HG03575 (cell line): ENCODE measurements at regions not wholly inside any gene's neighbourhood (a gene's known extent, or its start where the extent isn't known, plus 50 kb on each side); places are given as distances from the start of the nearest gene placed in this dataset.
"Not testable (repeated sequence)": the region's sequence is repeated elsewhere in the genome, so short reads cannot be mapped to it uniquely, and the experiment has no call there.

Experiments used
- ATAC-seq: cut with Tn5 transposase; IDR thresholded peaks from one replicate; pipeline ENCODE4 v1.9.1; 2021; ENCODE audit not compliant: unreplicated experiment, insufficient number of reproducible peaks, low FRiP score; ENCODE audit errors: extremely low read depth

DNA sequence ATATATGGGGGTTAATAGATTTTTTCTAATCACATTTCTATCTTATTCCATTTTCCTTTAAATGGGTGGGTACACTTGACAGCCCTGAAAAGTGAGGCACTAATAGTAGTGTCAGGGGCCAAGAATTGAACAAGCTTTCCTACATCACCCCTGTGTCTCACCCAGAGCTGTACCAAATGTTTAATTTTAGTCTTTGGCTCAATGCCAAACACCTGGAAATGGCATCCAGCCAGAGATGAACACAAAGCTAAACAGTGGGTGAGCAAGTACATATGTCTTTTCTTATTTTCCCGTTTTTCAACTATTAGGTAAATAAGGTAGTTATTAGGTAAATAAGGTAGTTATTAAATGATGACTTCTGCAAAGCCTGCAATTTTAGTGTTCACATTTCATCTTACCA lies 276.3 kb upstream of the ERBB4 start:
- no peak for ATAC-seq

DNA sequence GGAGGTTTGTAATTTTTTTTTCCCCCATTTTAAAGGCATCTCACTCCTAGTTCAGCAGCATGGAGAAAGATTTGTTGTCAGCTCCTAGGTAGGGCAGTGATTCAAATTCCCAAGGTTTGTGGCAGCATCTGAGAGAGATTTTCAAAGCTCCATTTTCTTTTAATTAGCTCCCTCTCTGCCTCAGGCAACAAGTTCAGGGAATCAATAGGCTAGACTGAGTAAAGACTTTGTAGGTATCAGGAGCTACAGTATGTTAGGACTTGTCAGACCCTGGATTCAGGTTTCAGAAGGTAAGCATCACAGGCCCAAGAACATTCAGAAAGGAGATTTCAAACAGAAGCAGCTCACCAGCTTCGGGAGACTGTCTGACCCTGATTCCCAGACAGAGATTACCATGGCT lies 273.3 kb upstream of the ERBB4 start:
- no peak for ATAC-seq

DNA sequence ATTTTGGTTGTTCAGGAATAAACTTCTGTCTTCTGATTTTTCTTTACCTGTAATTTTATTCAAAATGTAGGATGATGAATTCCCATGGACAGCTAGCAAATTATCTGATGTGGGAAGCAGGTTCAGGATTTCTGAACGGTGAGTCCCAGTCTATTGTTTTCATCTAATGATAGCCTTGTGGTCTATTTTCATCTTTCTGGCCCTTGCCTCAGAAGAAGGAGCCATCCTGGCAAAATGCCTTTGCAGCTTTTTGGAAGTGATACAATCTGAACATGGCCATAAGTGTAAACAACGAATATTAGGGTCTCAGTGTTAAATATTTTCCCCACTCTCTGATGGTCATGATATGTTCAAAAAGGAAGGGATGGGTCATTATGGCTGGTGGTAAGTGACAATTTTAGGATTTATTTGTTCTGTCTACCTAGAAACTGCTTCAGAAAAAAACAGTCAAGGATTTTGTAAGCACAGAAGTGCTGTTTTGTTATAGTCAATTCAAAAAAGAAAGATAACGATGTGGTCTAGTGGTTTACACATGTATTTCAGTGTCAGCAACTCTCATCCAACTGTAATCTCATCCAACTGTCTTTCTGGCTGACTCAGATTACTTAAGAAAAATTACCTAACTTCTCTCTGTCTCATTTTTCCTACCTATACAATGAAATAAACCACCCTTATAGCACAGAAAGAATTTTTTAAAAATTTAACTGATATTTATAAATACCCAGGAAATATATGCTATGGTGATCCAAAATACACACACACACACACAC lies 272.6 kb upstream of the ERBB4 start:
- no peak for ATAC-seq

DNA sequence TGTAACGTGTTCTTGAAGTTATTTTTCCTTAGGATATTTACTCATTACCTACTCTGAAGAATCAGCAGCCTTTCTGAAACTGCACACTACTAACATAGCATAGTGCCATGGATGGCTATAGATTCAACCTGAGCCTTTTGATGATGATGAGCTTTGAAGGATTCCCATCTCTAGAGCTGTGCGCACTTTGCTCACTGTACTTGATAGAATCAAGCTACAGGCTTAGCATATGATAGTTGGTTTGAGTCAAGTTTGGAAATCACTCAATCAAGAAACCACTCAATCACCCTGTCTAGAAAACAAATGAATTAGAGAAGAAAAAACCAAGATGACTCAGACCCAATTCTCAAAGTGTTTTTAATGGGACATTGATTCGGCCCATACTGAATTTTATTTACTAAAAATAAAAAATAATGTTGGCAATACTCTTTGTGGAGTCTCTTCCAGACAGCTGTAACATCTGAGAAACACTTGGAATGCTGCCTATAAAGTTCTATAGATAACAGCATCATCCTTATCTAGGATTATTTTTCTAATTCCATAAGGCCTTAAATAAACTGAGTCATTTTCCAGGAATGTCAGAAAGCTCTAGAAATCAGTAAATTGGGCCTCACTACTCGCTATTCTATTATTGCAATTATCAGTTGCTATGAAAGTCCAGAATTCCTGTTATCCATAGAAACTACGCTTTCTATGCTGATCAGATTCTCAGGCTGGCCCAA lies 259.0 kb upstream of the ERBB4 start:
- ATAC-seq, result no peak

DNA sequence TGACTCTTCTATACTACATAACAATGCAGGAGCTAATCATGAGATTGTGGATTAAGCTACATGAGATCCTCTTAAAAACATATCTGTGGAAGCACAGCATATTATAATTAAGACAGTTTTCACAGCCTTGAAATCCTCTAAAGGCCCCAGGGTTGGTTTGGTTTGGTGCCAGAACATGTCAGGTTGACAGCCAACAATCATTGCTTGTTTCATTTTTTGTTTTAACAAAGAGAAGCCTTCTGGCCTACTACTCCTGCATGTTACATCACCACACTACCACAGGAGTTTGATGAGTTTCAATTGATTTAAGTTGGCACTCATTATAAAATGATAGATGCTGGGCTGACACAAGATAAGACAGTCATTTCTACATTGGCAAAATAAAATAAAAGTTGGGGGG lies 255.9 kb upstream of the ERBB4 start:
- ATAC-seq, result no peak

DNA sequence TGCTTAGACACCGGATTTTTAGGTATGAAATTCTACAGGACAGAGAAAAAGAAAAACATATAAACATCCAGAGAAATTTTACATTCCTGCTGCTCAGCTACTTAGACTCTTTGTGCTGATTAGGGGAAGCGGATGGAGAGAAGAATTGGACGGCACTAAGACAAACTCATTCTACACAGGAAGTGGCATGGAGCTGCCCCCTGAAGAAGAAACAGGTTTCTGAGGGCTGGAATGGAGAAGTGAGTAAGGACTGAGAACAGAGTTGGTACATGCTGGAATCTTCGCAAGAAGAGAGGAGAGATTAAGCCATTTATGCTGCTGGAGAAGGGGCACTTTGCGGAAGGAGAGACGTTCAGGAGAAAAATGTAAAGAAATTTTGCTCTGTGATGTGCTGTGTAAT lies 253.0 kb upstream of the ERBB4 start:
- no peak for ATAC-seq

DNA sequence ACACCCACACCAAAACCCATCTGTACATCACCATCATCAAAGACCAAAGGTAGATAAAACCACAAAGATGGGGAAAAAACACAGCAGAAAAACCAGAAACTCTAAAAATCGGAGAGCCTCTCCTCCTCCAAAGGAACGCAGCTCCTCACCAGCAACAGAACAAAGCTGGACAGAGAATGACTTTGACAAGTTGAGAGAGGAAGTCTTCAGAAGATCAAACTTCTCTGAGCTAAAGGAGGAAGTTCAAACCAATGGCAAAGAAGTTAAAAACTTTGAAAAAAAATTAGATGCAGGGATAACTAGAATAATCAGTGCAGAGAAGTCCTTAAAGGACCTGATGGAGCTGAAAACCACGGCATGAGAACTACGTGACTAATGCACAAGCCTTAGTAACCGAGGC lies 247.5 kb upstream of the ERBB4 start:
- ATAC-seq, result not testable (repeated sequence)

DNA sequence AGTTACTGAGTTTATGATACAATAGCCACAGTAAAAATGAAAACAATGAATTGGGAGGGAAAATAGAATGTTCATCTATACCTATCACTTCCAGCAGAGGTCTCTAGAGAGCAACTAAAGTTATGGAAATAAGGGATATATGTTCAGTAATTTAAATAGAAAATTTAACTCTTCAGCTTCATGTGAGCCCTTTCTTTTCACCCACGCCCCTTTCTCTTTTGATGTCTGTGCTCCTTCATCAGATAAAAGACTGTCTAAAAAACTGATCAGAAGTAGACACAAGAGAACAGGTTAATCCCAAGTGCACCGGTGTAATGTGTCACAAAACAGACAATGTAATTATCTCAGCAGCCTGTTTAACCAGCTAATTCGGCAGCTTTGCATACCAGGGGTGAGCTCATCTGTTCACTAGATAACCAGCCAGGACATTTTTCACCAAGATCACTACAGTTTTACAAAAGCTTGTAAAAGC lies 238.5 kb upstream of the ERBB4 start:
- ATAC-seq, result no peak

DNA sequence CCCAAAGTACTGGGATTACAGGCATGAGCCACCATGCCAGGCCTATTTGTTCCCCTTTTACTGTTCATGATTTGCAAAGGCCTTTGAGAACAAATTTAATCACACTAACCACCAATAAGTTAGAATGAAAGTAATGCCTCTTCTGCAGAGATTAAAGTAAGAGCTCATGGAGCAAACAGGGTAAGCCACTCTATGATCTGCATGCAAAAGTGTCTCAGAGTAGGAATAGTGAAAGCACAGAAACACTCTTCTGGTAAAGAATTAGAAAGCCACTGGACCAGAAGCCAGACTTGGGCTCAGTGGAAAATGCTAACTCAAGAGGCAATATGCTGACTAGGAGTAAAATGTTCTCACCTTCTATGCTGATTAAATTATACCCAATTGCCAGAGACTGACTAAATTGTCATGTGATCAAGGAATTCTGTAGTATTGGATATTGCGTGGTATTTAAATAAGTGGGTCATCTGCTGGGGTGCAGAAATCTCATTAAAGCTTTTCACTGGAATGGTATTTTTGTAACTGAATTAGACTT lies 235.3 kb upstream of the ERBB4 start:
- ATAC-seq, result no peak

DNA sequence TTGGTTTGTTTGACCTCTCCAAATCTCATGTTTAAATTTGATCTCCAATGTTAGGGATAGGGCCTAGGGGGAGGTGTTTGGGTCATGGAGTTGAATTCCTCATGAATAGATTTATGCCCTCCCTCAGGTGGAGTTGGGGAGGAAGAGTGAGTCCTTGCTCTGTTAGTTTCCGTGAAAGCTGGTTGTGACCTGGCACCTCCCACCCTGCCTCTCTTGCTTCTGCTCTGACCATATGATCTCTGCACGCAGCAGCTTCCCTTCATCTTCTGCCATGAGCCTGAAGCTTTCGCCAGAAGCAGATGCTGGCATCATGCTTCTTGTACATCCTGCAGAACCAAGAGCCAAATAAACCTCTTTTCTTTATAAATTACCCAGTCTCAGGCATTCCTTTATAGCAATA lies 231.6 kb upstream of the ERBB4 start:
- ATAC-seq, result no peak

DNA sequence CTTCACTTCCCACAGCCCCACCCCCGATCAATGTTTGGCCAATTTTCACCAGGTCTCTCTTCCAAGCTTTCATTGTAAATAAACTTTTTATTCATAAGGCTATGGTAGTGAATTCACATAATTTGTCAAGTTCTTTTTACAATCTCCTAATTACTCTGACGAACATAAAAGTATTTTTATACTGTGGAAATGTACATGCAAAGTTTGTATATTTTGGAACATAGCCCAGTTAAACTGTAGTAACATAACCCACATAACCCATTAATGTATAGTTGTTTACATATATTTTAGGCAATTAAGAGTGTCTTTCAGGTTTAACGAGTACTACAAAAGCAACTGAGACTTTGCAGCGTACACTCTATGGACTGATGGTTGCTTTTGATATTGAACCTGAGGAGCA lies 228.3 kb upstream of the ERBB4 start:
- no peak for ATAC-seq

DNA sequence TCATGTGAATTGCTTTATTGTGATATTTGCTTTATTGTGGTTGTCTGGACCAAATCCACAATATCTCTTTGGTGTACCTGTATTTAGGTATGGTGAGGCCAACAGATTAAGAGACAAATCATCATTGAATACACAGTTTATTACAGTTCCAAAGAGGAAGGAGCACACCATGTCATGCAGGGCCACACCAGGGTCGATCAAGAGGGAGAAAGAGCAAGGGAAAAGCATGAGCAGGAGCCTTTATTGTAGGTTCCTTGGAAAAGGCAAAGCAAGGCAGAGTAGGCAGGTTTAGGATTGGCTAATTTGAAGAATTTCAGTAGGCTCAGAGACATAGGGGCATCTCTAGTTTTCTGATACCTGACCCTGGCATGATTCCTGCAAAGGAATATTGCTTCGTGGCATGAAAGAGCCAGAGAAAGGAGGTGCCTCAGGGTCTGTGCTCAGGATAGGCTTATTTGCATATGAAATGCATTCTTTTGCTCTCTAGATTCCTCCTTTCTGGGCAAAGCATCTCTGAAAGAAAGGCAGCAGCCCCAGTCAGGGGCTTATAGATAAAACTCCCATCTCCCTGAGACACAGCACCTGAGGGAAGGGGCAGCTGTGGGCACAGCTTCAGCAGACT lies 214.2 kb upstream of the ERBB4 start:
- ATAC-seq, result no peak

DNA sequence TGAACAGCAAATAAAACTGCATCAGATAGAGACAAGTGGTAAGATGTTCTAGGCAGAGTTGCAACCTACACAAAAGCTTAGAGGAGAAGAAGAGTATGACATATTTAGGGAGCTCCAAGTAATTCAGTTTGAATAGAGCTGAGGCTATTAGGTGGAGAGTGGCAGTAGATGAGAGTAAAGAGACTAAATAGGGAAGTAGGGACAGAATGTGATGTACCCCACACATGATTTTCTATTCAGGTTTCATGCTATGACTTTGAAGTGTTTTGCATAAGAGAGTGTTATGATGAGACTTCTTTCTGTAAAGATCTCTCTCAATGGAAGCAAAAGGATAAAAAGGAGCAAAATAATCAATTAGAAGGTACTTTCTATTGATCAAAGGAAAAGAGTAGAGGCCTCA lies 206.8 kb upstream of the ERBB4 start:
- ATAC-seq, result peak; percentile 85

DNA sequence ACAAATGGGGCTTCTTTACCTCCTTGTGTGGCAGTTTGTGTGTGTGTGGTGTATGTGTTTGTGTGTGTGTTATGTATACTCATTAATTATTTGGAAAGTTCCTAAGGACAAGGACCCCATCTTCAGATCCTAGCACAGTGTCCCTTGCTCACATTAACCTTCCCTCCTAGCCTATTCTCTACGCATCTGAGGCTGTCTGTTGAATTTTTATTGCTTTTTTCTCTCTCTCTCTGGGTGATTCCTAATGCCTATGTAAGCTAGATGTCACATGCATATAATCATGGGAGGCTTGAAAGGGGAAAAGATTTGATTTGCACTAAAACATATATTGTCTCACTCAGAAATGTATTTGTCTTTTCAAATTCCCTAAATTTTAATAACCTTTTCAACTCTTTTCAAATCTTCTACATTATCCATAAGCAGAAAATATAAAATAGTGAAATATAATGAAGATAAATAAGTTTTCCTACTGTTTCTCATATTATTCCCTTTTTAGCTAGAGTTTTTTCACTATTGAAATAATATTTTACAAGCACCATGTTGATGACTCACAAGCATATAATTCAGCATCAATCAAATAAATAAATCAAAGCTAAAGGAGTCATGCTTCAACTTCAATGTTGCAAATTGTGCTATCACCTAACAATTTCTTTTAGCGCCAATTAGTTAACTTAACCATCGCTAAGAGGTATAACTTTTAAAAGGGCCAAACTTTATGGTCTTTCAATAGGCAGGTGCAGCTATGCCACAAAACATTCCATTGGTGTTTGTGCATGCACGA lies 199.0 kb upstream of the ERBB4 start:
- no peak for ATAC-seq

DNA sequence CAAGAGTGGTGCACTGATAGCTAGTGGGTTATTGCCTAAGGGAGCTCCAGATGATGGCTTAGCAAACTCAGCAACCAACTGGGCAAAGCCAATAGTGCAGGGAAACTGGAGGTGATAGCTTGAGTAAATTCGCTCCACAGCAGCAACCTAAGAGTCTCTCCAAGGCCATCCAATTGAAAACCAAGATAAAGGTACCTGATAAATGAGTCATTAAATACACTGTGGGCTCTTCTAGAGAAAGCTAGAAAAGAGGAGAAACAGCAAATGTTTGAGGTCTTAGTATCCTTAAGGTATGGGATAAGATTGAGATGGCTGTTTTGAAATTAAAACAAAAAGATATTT lies 197.8 kb upstream of the ERBB4 start:
- ATAC-seq, result no peak

DNA sequence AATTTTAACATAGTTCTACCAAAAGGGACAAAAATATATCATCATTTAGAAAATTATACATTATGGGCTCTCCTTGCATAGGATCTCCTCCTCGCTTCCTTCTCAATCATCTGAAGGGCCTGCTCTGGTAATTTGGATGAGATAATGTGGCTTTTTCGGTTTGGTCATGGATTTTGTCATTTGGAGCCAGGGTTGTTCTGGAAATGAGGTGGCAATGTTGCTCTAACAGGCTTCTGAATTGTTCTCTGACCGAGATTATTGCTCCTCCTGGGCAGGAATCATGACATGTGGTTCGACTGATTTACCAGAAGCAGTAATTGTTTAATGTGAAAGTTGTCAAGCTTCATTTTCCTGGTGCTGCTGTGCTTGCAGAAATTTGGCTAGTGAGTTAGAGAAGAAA lies 194.7 kb upstream of the ERBB4 start:
- ATAC-seq, result no peak

DNA sequence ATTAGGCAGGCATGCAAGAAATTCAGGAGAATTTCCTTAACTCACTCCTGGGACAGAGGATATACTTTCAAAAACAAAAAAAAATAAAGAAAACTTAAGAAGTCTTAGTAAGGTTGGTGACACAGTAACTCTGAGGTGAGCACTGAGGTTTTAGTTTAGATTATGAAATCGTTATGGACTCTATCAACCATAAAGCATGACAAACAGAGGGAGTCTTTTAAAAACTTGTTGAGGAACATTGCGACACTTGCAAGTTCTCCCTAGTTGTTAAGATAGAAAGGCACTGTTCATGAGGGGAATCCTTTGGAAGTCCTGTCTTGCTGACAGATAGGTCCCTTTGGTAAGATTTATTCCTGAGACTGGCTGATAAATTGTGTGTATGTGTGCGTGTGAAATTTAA lies 194.3 kb upstream of the ERBB4 start:
- no peak for ATAC-seq

DNA sequence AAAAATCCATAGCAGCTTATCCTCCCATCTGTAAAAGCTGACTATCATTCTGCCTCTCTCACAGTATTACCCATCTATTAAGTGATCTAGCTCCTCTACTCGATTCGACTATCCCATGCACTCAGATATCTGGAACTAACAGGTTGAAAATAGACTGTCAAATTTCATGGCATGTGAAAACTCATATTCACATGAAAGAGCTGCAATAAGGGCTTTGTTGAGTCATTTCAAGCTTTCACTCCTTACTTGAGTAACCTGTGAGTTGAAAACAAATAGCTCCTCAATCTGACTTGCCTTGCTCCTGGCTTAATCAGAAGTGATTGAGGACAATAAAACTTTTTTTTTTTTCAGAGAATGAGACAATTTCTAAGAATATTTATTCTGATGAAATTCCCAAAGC lies 192.4 kb upstream of the ERBB4 start:
- ATAC-seq, result peak; percentile 76

DNA sequence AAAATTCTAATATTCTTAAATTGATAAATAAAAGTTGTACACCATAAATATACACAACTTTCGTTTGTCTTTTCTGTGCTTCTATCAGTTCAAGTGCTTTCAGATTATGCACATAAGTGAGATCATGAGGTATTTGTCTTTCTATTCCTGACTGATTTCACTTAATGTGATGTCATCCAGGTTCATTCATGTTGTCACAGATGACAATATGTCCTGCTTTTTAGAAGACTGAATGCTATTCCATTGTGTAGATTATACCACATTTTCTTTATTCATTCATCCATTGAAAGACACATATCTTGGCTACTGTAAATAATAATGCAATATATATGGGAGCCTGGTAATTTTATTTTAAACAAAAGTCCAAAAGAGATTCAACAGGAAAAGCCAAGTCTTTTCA lies 190.1 kb upstream of the ERBB4 start:
- ATAC-seq, result no peak
